K562 (cell line): ENCODE measurements at regions not wholly inside any gene's neighbourhood (a gene's known extent, or its start where the extent isn't known, plus 50 kb on each side); places are given as distances from the start of the nearest gene placed in this dataset.

Experiments used
- ATAC-seq: fragments of 200-7000 bp; cut with Tn5 transposase; 3 replicates; pipeline ENCODE4 v1.9.1; 2020; ENCODE audit warnings: moderate library complexity
- BruUV-seq: library from RNA; stranded (reverse); fragments of 400-500 nt; replicated peaks from 2 replicates; lab custom pipeline; 2021; lab: Mats Ljungman, UMichigan
- CTCF ChIA-PET: fragments of 300-600 bp; formaldehyde crosslinking; extraction: SDS; loops from one replicate; lab custom pipeline; 2021; ENCODE audit warnings: low intra/inter-chr PET ratio; lab: Yijun Ruan, JAX
- POLR2A ChIA-PET: fragments of 300-600, 350-650 bp; sonication (Branson Sonifier 250); formaldehyde crosslinking; extraction: SDS; loops from one replicate; lab custom pipeline; 2021; ENCODE audit warnings: antibody characterized with exemption, inconsistent platforms; lab: Yijun Ruan, JAX
- DNase-seq, 4 experiments: peaks; one replicate each; pipeline versions ENCODE4 v3.0.0 to v3.0.0-alpha.2; 2011 to 2018; ENCODE audit warnings: low spot score in 3 of 4, mixed read lengths in 3 of 4; ENCODE audit errors: extremely low read depth in 1 of 4
- FAIRE-seq: peaks from 2 replicates; lab custom pipeline; 2011; peaks lifted over from hg19 to GRCh38; lab: Jason Lieb, UNC
- H2AFZ ChIP-seq: 2 replicates; pipeline ENCODE4 v1.6.0; 2011; ENCODE audit warnings: low read depth, low read length, control low read depth, inconsistent platforms
- H3K27ac ChIP-seq: fragments of 200-600 bp; 3 replicates; pipeline ENCODE4 v1.8.0; 2011; ENCODE audit warnings: low read depth, mild to moderate bottlenecking, control low read depth, inconsistent platforms, low read length, moderate library complexity, mixed read lengths; ENCODE audit errors: extremely low read depth
- H3K27me3 ChIP-seq, 2 experiments: fragments of 300-600 bp in 1 of 2; 2 replicates in 1 of 2; 3 replicates in 1 of 2; pipeline versions ENCODE4 v1.6.0 to v1.8.0; 2011; ENCODE audit warnings: inconsistent platforms in 2 of 2, low read length in 2 of 2, mild to moderate bottlenecking in 1 of 2, mixed read lengths in 1 of 2, moderate library complexity in 1 of 2; ENCODE audit not compliant: control insufficient read depth in 2 of 2, insufficient read depth in 2 of 2
- H3K36me3 ChIP-seq: fragments of 300-600 bp; 3 replicates; pipeline ENCODE4 v1.8.0; 2011; ENCODE audit warnings: mild to moderate bottlenecking, low read length, inconsistent platforms; ENCODE audit not compliant: control insufficient read depth, insufficient read depth
- H3K4me1 ChIP-seq, 2 experiments: fragments of 200-600 bp in 1 of 2; replicated peaks in 1 of 2; 2 replicates in 1 of 2; 3 replicates in 1 of 2; pipeline versions ENCODE4 v1.5.1 to v1.8.0; 2011; ENCODE audit warnings: inconsistent platforms in 2 of 2, low read length in 2 of 2, mild to moderate bottlenecking in 1 of 2, mixed read lengths in 1 of 2, moderate library complexity in 1 of 2; ENCODE audit not compliant: control insufficient read depth in 2 of 2, insufficient read depth in 2 of 2
- H3K4me2 ChIP-seq: 2 replicates; pipeline ENCODE4 v1.6.1; 2011; ENCODE audit warnings: low read length, control low read depth, inconsistent platforms, mixed read lengths; ENCODE audit not compliant: insufficient read depth
- H3K4me3 ChIP-seq: fragments of 200-600 bp; sonication (generic), shearing (Covaris generic); 2 replicates; pipeline ENCODE4 v1.5.1; 2016; ENCODE audit warnings: control low read depth, inconsistent platforms
- H3K79me2 ChIP-seq: fragments of 200-600 bp; 3 replicates; pipeline ENCODE4 v1.8.0; 2011; ENCODE audit warnings: low read length, inconsistent platforms; ENCODE audit not compliant: control insufficient read depth, insufficient read depth
- H3K9ac ChIP-seq, 2 experiments: 2 replicates each; pipeline versions ENCODE4 v1.6.0 to v1.6.1; 2011; ENCODE audit warnings: low read depth in 2 of 2, low read length in 2 of 2, control low read depth in 1 of 2, inconsistent platforms in 1 of 2, mild to moderate bottlenecking in 1 of 2, mixed read lengths in 1 of 2; ENCODE audit not compliant: insufficient read depth in 1 of 2
- H3K9me1 ChIP-seq: one replicate; pipeline ENCODE4 v1.6.0; 2011; ENCODE audit warnings: inconsistent platforms, mild to moderate bottlenecking, low read length, moderate library complexity; ENCODE audit not compliant: control insufficient read depth, insufficient read depth
- H3K9me3 ChIP-seq: replicated peaks from 2 replicates; pipeline ENCODE4 v1.5.1; 2011; ENCODE audit warnings: low read depth, low read length, inconsistent platforms; ENCODE audit not compliant: control insufficient read depth, insufficient read depth
- H4K20me1 ChIP-seq: replicated peaks from 2 replicates; pipeline ENCODE4 v1.6.1; 2011; ENCODE audit warnings: low read length, inconsistent platforms, mixed read lengths; ENCODE audit not compliant: control insufficient read depth, insufficient read depth
- ELF4 ChIP-seq: fragments of 450-650 bp; formaldehyde crosslinking; IDR thresholded peaks from 2 replicates; pipeline ENCODE4 v1.4.0; 2022; ENCODE audit warnings: missing genetic modification characterization
- NRF1 ChIP-seq, 2 experiments: fragments of 450-650 bp; IDR thresholded peaks in 1 of 2; conservative IDR thresholded peaks in 1 of 2; 2 replicates each; pipeline ENCODE4 v1.6.1; 2014; ENCODE audit warnings: mild to moderate bottlenecking in 2 of 2
- PKNOX1 ChIP-seq: fragments of 450-650 bp; IDR thresholded peaks from 2 replicates; pipeline ENCODE4 v1.6.1; 2016
- PRDM10 ChIP-seq: fragments of 450-650 bp; IDR thresholded peaks from 2 replicates; pipeline ENCODE4 v1.6.1; 2018; ENCODE audit not compliant: partially characterized antibody
- SIN3A ChIP-seq, 2 experiments: fragments of 150-350 bp in 1 of 2; IDR thresholded peaks; 2 replicates each; pipeline ENCODE4 v1.6.1; 2011 to 2016; ENCODE audit warnings: borderline replicate concordance in 2 of 2, low read depth in 2 of 2, low read length in 2 of 2, mild to moderate bottlenecking in 2 of 2, moderate library complexity in 2 of 2; ENCODE audit not compliant: control insufficient read depth in 1 of 2
- TAF7 ChIP-seq: fragments of 450-650 bp; IDR thresholded peaks from 2 replicates; pipeline ENCODE4 v1.6.1; 2016; ENCODE audit warnings: missing genetic modification characterization, missing compliant biosample characterization
- THRB ChIP-seq: fragments of 450-650 bp; formaldehyde crosslinking; conservative IDR thresholded peaks from 2 replicates; pipeline ENCODE4 v1.4.0; 2022; ENCODE audit warnings: mild to moderate bottlenecking, missing genetic modification characterization
- ZNF512 ChIP-seq: IDR thresholded peaks from 2 replicates; pipeline ENCODE4 v1.6.1; 2016; ENCODE audit warnings: missing genetic modification characterization, missing compliant biosample characterization
- WGBS: fragments of 100-300 bp; shearing (Covaris generic); methylation state at CpG from one replicate; pipeline ENCODE4 v1.1.6; 2016; ENCODE audit warnings: low coverage, mixed read lengths; ENCODE audit not compliant: insufficient coverage; ENCODE audit errors: missing lambda C conversion rate; 5-methylcytosine and 5-hydroxymethylcytosine counted together
- in situ Hi-C: fragments of 300-500 bp; cut with MboI; formaldehyde crosslinking; loops from 4 replicates; pipeline ENCODE4 v1.15.0; 2018; ENCODE audit warnings: inconsistent platforms, mixed read lengths
- intact Hi-C: fragments of 100-400 bp; cut with micrococcal nuclease; formaldehyde crosslinking; loops from 2 replicates; pipeline ENCODE4 v1.14.2; 2022

- POLR2A ChIA-PET: interaction anchor here (0.6 to 0.8 kb wide), 4 partner anchors 18 to 238 kb away, joined by 3 read pairs; no protein-coding TSS in a partner anchor
- no peak for ATAC-seq
- Histone ChIP-seq H3K36me3 (no peaks in the 10 kb centered on the region), H3K9me1 (no peaks in the 10 kb centered on the region), H3K4me1 (peaks cover 3 to 5% of the 10 kb centered on the region in 2 experiments; a peak in 3 of 5 replicates), H3K9me3 (no peaks in the 10 kb centered on the region), H3K9ac (no peak overlapping the region), H2AFZ (no peak overlapping the region), H3K27ac (no peak overlapping the region), H3K4me3 (no peak overlapping the region), H3K4me2 (no peak overlapping the region), H3K27me3 (no peaks in the 10 kb centered on the region), H3K79me2 (no peaks in the 10 kb centered on the region), H4K20me1 (no peaks in the 10 kb centered on the region)
- intact Hi-C loops (no loop called here), in situ Hi-C loops (no loop called here)
- DNase-seq: no peak
- CTCF ChIA-PET: no interaction called here
- FAIRE-seq: no peak
- no TSS peak for BruUV-seq
- 51% methylated on average over 8 of the region's 11 CpGs for WGBS
- TF ChIP-seq ZNF512: peak; percentile 98
- 0 out of 2 replicates have a peak, but pooled peaks have one; percentile 52 for TF ChIP-seq ELF4
- no peak for TF ChIP-seq PRDM10
- no peak for TF ChIP-seq NRF1 (conservative IDR thresholded peaks at IDR 0.05 in 1 of 2, IDR thresholded peaks at IDR 0.05 in 1 of 2)
- TF ChIP-seq THRB (CRISPR knock-in tag): peak; percentile 78
- TF ChIP-seq TAF7 (tag): 0 out of 2 replicates have a peak, but pooled peaks have one; percentile 30
- no peak for TF ChIP-seq PKNOX1
- TF ChIP-seq SIN3A (IDR thresholded peaks at IDR 0.05; ENCODE audit: borderline replicate concordance in 2 of 2, control insufficient read depth in 1 of 2, low read depth in 2 of 2, low read length in 2 of 2): no peak
Observed at GRCh38 chr6:150308812-150309645, 59.8 kb upstream of the IYD start.
